ENCODE measurements at regions not wholly inside any gene's neighbourhood (a gene's known extent, or its start where the extent isn't known, plus 50 kb on each side); places are given as distances from the start of the nearest gene placed in this dataset.
A peak's percentile ranks its signal among the peaks of the same experiment; 100 is the strongest.

DNA sequence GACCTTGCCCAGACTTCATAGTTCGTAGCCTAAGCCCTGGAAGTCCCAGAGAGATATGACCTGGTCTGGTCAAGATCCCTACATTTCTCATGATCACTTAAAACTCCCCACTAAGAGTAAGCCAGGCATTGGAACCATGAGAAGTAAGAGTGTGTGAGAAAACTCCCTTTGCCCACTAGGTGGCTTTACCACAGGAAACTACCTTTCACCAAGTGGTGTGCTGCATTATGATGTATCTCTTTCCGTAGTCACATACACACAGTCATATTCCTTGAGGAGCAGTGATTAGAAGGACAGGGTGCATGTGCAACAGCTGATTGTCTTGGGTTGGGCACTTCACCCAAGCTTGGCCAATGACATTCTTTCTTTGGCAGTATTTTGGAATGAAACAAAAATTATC is 639.3 kb downstream of the KCNJ2 start:
- TF ChIP-seq NR1H2 (CRISPR knock-in tag; IDR thresholded peaks at IDR 0.05) (no peak), ETV6 (CRISPR knock-in tag; IDR thresholded peaks at IDR 0.05) (no peak), NFYB (CRISPR knock-in tag; conservative IDR thresholded peaks at IDR 0.05; ENCODE audit: low read depth) (no peak), MYBL2 (CRISPR knock-in tag; IDR thresholded peaks at IDR 0.05) (no peak)
- TF ChIP-seq, protein P1, sequence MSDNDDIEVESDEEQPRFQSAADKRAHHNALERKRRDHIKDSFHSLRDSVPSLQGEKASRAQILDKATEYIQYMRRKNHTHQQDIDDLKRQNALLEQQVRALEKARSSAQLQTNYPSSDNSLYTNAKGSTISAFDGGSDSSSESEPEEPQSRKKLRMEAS (CRISPR knock-in tag; IDR thresholded peaks at IDR 0.05) = no peak
- TF ChIP-seq, protein P2, sequence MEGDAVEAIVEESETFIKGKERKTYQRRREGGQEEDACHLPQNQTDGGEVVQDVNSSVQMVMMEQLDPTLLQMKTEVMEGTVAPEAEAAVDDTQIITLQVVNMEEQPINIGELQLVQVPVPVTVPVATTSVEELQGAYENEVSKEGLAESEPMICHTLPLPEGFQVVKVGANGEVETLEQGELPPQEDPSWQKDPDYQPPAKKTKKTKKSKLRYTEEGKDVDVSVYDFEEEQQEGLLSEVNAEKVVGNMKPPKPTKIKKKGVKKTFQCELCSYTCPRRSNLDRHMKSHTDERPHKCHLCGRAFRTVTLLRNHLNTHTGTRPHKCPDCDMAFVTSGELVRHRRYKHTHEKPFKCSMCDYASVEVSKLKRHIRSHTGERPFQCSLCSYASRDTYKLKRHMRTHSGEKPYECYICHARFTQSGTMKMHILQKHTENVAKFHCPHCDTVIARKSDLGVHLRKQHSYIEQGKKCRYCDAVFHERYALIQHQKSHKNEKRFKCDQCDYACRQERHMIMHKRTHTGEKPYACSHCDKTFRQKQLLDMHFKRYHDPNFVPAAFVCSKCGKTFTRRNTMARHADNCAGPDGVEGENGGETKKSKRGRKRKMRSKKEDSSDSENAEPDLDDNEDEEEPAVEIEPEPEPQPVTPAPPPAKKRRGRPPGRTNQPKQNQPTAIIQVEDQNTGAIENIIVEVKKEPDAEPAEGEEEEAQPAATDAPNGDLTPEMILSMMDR (IDR thresholded peaks at IDR 0.05) = peak; percentile 42; the same call in 1 of the 2 replicates
